HEK293 (cell line): ENCODE measurements at regions not wholly inside any gene's neighbourhood (a gene's known extent, or its start where the extent isn't known, plus 50 kb on each side); places are given as distances from the start of the nearest gene placed in this dataset.

Experiments used
- CTCF ChIA-PET: fragments of 350-600 bp; formaldehyde crosslinking; extraction: SDS; loops from one replicate; lab custom pipeline; 2021; ENCODE audit warnings: antibody characterized with exemption; lab: Yijun Ruan, JAX
- POLR2A ChIA-PET: fragments of 300-600 bp; formaldehyde crosslinking; extraction: SDS; loops from one replicate; lab custom pipeline; 2020; ENCODE audit warnings: antibody characterized with exemption, inconsistent platforms; lab: Yijun Ruan, JAX
- H3K27ac ChIP-seq: fragments of 200-500 bp; sonication (Bioruptor generic); 2 replicates; pipeline ENCODE4 v1.5.1; 2014; ENCODE audit warnings: low read depth, low read length, control low read depth, inconsistent platforms; ENCODE audit errors: extremely low read depth
- H3K36me3 ChIP-seq, 2 experiments: fragments of 200-500 bp in 1 of 2; sonication (Bioruptor generic) in 1 of 2; 1 replicate in 1 of 2; 2 replicates in 1 of 2; pipeline ENCODE4 v1.5.1; 2014 to 2017; ENCODE audit warnings: inconsistent platforms in 2 of 2, low read length in 2 of 2; ENCODE audit not compliant: control insufficient read depth in 2 of 2, insufficient read depth in 1 of 2
- H3K4me1 ChIP-seq: fragments of 200-500 bp; sonication (Bioruptor generic); 2 replicates; pipeline ENCODE4 v1.5.1; 2014; ENCODE audit warnings: mild to moderate bottlenecking, low read length, inconsistent platforms; ENCODE audit not compliant: control insufficient read depth, insufficient read depth
- H3K4me3 ChIP-seq: 2 replicates; pipeline ENCODE4 v1.5.1; 2011; ENCODE audit warnings: low read depth, mild to moderate bottlenecking, control low read depth, low read length, moderate library complexity
- H3K9me3 ChIP-seq: fragments of 200-500 bp; sonication (Bioruptor generic); 2 replicates; pipeline ENCODE4 v1.5.1; 2014; ENCODE audit warnings: low read depth, low read length, inconsistent platforms; ENCODE audit not compliant: control insufficient read depth, insufficient read depth
- AEBP2 ChIP-seq: fragments of 450-650 bp; formaldehyde crosslinking; IDR thresholded peaks from 2 replicates; pipeline ENCODE4 v1.5.1; 2016; ENCODE audit warnings: missing biosample characterization, missing genetic modification characterization, borderline replicate concordance
- OVOL3 ChIP-seq: fragments of 450-650 bp; formaldehyde crosslinking; IDR thresholded peaks from 2 replicates; pipeline ENCODE4 v1.5.1; 2016; ENCODE audit warnings: missing biosample characterization, missing genetic modification characterization
- SETDB1 ChIP-seq: IDR thresholded peaks from one replicate; pipeline ENCODE4 v1.6.1; 2017; ENCODE audit warnings: mild to moderate bottlenecking, low read length, moderate library complexity, mixed read lengths; ENCODE audit not compliant: insufficient read length
- SP3 ChIP-seq: fragments of 450-650 bp; formaldehyde crosslinking; IDR thresholded peaks from 2 replicates; pipeline ENCODE4 v1.5.1; 2016; ENCODE audit warnings: missing biosample characterization, missing genetic modification characterization
- ZBTB17 ChIP-seq: fragments of 450-650 bp; formaldehyde crosslinking; IDR thresholded peaks from 2 replicates; pipeline ENCODE4 v1.5.1; 2016; ENCODE audit warnings: missing biosample characterization, missing genetic modification characterization
- ZBTB49 ChIP-seq: fragments of 450-650 bp; formaldehyde crosslinking; IDR thresholded peaks from 2 replicates; pipeline ENCODE4 v1.5.1; 2016; ENCODE audit warnings: missing biosample characterization, missing genetic modification characterization, low read depth
- ZBTB7A ChIP-seq: fragments of 450-650 bp; formaldehyde crosslinking; IDR thresholded peaks from 2 replicates; pipeline ENCODE4 v1.5.1; 2016; ENCODE audit warnings: low read depth, missing biosample characterization, missing genetic modification characterization
- ZNF10 ChIP-seq: fragments of 450-650 bp; formaldehyde crosslinking; IDR thresholded peaks from 2 replicates; pipeline ENCODE4 v1.5.1; 2017; ENCODE audit warnings: missing biosample characterization, missing genetic modification characterization
- ZNF112 ChIP-seq: fragments of 450-650 bp; formaldehyde crosslinking; IDR thresholded peaks from 2 replicates; pipeline ENCODE4 v1.5.0; 2017; ENCODE audit warnings: missing biosample characterization, missing genetic modification characterization
- ZNF114 ChIP-seq: fragments of 450-650 bp; formaldehyde crosslinking; IDR thresholded peaks from 2 replicates; pipeline ENCODE4 v1.5.0; 2017; ENCODE audit warnings: missing biosample characterization, missing genetic modification characterization
- ZNF16 ChIP-seq: fragments of 450-650 bp; formaldehyde crosslinking; IDR thresholded peaks from 2 replicates; pipeline ENCODE4 v1.5.1; 2016; ENCODE audit warnings: low read depth, missing biosample characterization, missing genetic modification characterization
- ZNF2 ChIP-seq: fragments of 450-650 bp; formaldehyde crosslinking; IDR thresholded peaks from 2 replicates; pipeline ENCODE4 v1.5.1; 2016; ENCODE audit warnings: missing biosample characterization, missing genetic modification characterization
- ZNF221 ChIP-seq: fragments of 450-650 bp; formaldehyde crosslinking; IDR thresholded peaks from 2 replicates; pipeline ENCODE4 v1.5.1; 2017; ENCODE audit warnings: missing biosample characterization, missing genetic modification characterization, borderline replicate concordance
- ZNF248 ChIP-seq: fragments of 450-650 bp; formaldehyde crosslinking; IDR thresholded peaks from 2 replicates; pipeline ENCODE4 v1.5.1; 2017; ENCODE audit warnings: missing biosample characterization, missing genetic modification characterization
- ZNF274 ChIP-seq, 2 experiments: fragments of 200-500 bp in 1 of 2; fragments of 450-650 bp in 1 of 2; sonication (Bioruptor generic) in 1 of 2; formaldehyde crosslinking in 1 of 2; IDR thresholded peaks; 2 replicates each; pipeline versions ENCODE4 v1.5.1 to v1.6.1; 2014 to 2016; ENCODE audit warnings: borderline replicate concordance in 1 of 2, inconsistent platforms in 1 of 2, low read length in 1 of 2, missing biosample characterization in 1 of 2, missing genetic modification characterization in 1 of 2
- ZNF558 ChIP-seq: fragments of 450-650 bp; formaldehyde crosslinking; IDR thresholded peaks from 2 replicates; pipeline ENCODE4 v1.5.1; 2016; ENCODE audit warnings: missing biosample characterization, missing genetic modification characterization
- ZNF670 ChIP-seq: fragments of 450-650 bp; formaldehyde crosslinking; IDR thresholded peaks from 2 replicates; pipeline ENCODE4 v1.5.1; 2016; ENCODE audit warnings: missing biosample characterization, missing genetic modification characterization, low read depth
- ZNF747 ChIP-seq: fragments of 450-650 bp; formaldehyde crosslinking; IDR thresholded peaks from 2 replicates; pipeline ENCODE4 v1.5.1; 2016; ENCODE audit warnings: missing biosample characterization, missing genetic modification characterization
- TF ChIP-seq, protein P1 (sequence below): fragments of 450-650 bp; formaldehyde crosslinking; IDR thresholded peaks from 2 replicates; pipeline ENCODE4 v1.5.1; 2016; ENCODE audit warnings: missing biosample characterization, missing genetic modification characterization
- TF ChIP-seq, protein P2 (sequence below): fragments of 450-650 bp; formaldehyde crosslinking; IDR thresholded peaks from 2 replicates; pipeline ENCODE4 v1.5.1; 2016; ENCODE audit warnings: missing biosample characterization, missing genetic modification characterization
- TF ChIP-seq, protein P3 (sequence below): fragments of 450-650 bp; formaldehyde crosslinking; IDR thresholded peaks from 2 replicates; pipeline ENCODE4 v1.5.1; 2016; ENCODE audit warnings: missing biosample characterization, missing genetic modification characterization
- TF ChIP-seq, protein P4 (sequence below): fragments of 450-650 bp; formaldehyde crosslinking; IDR thresholded peaks from 2 replicates; pipeline ENCODE4 v1.5.1; 2017; ENCODE audit warnings: missing biosample characterization, missing genetic modification characterization

DNA sequence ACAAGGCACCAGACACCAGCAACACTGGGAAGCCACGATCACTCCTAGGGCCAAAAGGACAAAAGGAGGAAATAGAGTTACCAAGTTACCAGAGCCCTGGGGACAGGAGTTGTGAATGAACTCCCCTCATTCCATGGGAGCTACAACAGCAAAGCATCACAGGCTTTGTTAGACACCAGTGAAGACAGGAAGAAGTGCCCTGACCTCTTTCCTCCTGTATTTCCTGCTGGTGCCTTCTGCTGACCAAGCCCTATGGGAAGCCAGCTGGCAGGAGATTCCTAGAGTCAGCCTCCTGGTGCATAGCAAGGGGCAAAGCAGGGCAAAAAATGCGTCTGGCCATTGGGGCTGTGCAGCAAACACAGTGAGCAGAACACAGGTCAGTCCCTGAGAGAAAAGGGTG lies 374.7 kb downstream of the ZSWIM6 start (continued):
- TF ChIP-seq ZNF248 (tag by site-specific recombination) (no peak), ZNF670 (tag by site-specific recombination) (no peak), ZNF747 (tag by site-specific recombination) (no peak), ZNF274 (IDR thresholded peaks at IDR 0.05; ENCODE audit: low read length) (no peak), ZNF274 (tag by site-specific recombination; IDR thresholded peaks at IDR 0.05; ENCODE audit: borderline replicate concordance) (no peak), ZBTB17 (no peak), ZNF558 (tag by site-specific recombination) (no peak), ZNF2 (tag by site-specific recombination) (no peak)
- TF ChIP-seq, protein P1, sequence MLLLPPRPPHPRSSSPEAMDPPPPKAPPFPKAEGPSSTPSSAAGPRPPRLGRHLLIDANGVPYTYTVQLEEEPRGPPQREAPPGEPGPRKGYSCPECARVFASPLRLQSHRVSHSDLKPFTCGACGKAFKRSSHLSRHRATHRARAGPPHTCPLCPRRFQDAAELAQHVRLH (tag by site-specific recombination) = no peak
- TF ChIP-seq, protein P2, sequence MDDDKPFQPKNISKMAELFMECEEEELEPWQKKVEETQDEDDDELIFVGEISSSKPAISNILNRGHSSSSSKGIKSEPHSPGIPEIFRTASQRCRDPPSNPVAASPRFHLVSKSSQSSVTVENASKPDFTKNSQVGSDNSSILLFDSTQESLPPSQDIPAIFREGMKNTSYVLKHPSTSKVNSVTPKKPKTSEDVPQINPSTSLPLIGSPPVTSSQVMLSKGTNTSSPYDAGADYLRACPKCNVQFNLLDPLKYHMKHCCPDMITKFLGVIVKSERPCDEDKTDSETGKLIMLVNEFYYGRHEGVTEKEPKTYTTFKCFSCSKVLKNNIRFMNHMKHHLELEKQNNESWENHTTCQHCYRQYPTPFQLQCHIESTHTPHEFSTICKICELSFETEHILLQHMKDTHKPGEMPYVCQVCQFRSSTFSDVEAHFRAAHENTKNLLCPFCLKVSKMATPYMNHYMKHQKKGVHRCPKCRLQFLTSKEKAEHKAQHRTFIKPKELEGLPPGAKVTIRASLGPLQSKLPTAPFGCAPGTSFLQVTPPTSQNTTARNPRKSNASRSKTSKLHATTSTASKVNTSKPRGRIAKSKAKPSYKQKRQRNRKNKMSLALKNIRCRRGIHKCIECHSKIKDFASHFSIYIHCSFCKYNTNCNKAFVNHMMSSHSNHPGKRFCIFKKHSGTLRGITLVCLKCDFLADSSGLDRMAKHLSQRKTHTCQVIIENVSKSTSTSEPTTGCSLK = no peak
- TF ChIP-seq, protein P3, sequence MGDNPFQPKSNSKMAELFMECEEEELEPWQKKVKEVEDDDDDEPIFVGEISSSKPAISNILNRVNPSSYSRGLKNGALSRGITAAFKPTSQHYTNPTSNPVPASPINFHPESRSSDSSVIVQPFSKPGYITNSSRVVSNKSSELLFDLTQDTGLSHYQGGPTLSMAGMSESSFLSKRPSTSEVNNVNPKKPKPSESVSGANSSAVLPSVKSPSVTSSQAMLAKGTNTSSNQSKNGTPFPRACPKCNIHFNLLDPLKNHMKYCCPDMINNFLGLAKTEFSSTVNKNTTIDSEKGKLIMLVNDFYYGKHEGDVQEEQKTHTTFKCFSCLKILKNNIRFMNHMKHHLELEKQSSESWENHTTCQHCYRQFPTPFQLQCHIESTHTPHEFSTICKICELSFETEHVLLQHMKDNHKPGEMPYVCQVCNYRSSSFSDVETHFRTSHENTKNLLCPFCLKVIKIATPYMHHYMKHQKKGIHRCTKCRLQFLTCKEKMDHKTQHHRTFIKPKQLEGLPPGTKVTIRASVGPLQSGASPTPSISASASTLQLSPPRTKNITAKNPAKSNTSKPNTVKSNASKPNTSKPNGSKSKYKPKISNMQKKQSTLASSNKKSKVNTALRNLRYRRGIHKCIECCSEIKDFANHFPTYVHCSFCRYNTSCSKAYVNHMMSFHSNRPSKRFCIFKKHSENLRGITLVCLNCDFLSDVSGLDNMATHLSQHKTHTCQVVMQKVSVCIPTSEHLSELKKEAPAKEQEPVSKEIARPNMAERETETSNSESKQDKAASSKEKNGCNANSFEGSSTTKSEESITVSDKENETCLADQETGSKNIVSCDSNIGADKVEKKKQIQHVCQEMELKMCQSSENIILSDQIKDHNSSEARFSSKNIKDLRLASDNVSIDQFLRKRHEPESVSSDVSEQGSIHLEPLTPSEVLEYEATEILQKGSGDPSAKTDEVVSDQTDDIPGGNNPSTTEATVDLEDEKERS (tag by site-specific recombination) = no peak

- Histone ChIP-seq H3K36me3 (no peaks in the 10 kb centered on the region), H3K27ac (no peak overlapping the region), H3K4me1 (no peaks in the 10 kb centered on the region), H3K9me3 (no peaks in the 10 kb centered on the region; the same call in 1 of the 2 replicates), H3K4me3 (no peak overlapping the region)
- ChIA-PET POLR2A (no interaction called here), CTCF (no interaction called here)
- TF ChIP-seq SETDB1 = no peak
- TF ChIP-seq ZNF112 (tag by site-specific recombination) = no peak
- TF ChIP-seq, protein P3 (tag by site-specific recombination) = no peak
- TF ChIP-seq ZNF16 (tag by site-specific recombination) = no peak
- no peak for TF ChIP-seq ZNF10 (tag by site-specific recombination)
- TF ChIP-seq OVOL3 (tag by site-specific recombination) = no peak
- no peak for TF ChIP-seq SP3 (tag by site-specific recombination)
- no peak for TF ChIP-seq ZBTB49 (tag by site-specific recombination)
- no peak for TF ChIP-seq ZNF221 (tag by site-specific recombination)
- TF ChIP-seq, protein P4, sequence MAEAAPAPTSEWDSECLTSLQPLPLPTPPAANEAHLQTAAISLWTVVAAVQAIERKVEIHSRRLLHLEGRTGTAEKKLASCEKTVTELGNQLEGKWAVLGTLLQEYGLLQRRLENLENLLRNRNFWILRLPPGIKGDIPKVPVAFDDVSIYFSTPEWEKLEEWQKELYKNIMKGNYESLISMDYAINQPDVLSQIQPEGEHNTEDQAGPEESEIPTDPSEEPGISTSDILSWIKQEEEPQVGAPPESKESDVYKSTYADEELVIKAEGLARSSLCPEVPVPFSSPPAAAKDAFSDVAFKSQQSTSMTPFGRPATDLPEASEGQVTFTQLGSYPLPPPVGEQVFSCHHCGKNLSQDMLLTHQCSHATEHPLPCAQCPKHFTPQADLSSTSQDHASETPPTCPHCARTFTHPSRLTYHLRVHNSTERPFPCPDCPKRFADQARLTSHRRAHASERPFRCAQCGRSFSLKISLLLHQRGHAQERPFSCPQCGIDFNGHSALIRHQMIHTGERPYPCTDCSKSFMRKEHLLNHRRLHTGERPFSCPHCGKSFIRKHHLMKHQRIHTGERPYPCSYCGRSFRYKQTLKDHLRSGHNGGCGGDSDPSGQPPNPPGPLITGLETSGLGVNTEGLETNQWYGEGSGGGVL = no peak
- TF ChIP-seq AEBP2 (tag by site-specific recombination) = no peak
- TF ChIP-seq ZBTB7A (tag by site-specific recombination) = no peak
- TF ChIP-seq ZNF114 = no peak
Measured at GRCh38 chr5:61719124-61719523, 387.1 kb downstream of the ZSWIM6 start.
